ENCODE measurements at regions not wholly inside any gene's neighbourhood (a gene's known extent, or its start where the extent isn't known, plus 50 kb on each side); places are given as distances from the start of the nearest gene placed in this dataset.

DNA sequence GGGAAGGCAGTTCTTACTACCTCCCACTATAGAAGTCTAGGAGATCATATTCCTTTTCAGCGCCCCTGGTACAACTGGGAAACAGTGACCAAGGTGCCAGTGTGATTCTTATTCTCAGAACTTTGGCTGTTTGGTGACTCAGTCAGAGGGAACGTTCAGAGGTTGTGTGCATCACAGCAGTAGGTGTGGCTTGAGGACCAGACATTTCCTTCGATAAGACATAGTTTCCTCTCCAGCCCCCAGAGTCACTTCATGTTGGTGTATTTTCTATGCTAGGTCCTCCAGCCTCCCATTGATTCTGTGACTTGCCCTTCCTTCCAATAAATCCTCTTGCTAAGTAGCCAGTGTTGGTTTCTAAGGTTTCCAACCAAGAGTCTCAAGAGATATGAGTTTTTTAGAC lies 171.9 kb upstream of the MPPED2 start:
- TF ChIP-seq GATA3 (IDR thresholded peaks at IDR 0.05; ENCODE audit: low read depth, low read length) (no peak), GATA2 (IDR thresholded peaks at IDR 0.05; ENCODE audit: low read depth, low read length) (no peak)

Data from SH-SY5Y (cell line).